Activated CD4-positive, alpha-beta T cell treated with anti-CD3 and anti-CD28 coated beads, Interleukin-2, Interleukin-4, amounts not matched to agents 100 ng/mL and 50 ng/mL, durations not matched to agents 16 hours and 8 hours (primary cell): ENCODE measurements at regions not wholly inside any gene's neighbourhood (a gene's known extent, or its start where the extent isn't known, plus 50 kb on each side); places are given as distances from the start of the nearest gene placed in this dataset.
"Not testable (repeated sequence)": the region's sequence is repeated elsewhere in the genome, so short reads cannot be mapped to it uniquely, and the experiment has no call there.

Experiments
- DNase-seq: peaks from one replicate; pipeline ENCODE4 v3.0.0-alpha.2; 2020; ENCODE audit warnings: low spot score

GRCh38 chr14:86363576-86363975 lies 833.6 kb downstream of the FLRT2 start:
- no peak for DNase-seq

GRCh38 chr14:86363047-86363446 lies 833.1 kb downstream of the FLRT2 start:
- no peak for DNase-seq

- no peak for DNase-seq
Measured at GRCh38 chr14:86357876-86358275, 827.9 kb downstream of the FLRT2 start.

- no peak for DNase-seq
Measured at GRCh38 chr14:86357119-86357518, 827.2 kb downstream of the FLRT2 start.

- DNase-seq, result no peak
Measured at GRCh38 chr14:86346818-86347384, 817.0 kb downstream of the FLRT2 start.

GRCh38 chr14:86334355-86334754 lies 804.4 kb downstream of the FLRT2 start:
- no peak for DNase-seq

GRCh38 chr14:86333493-86333892 lies 803.5 kb downstream of the FLRT2 start:
- no peak for DNase-seq

GRCh38 chr14:86331341-86331740 lies 801.4 kb downstream of the FLRT2 start:
- DNase-seq, result no peak

- no peak for DNase-seq
Measured at GRCh38 chr14:86321151-86321550, 791.2 kb downstream of the FLRT2 start.

- not testable (repeated sequence) for DNase-seq
Measured at GRCh38 chr14:86312154-86312665, 782.3 kb downstream of the FLRT2 start.

GRCh38 chr14:86311151-86311550 lies 781.2 kb downstream of the FLRT2 start:
- DNase-seq, result no peak

GRCh38 chr14:86310611-86311010 lies 780.7 kb downstream of the FLRT2 start:
- DNase-seq, result no peak

- DNase-seq, result no peak
Measured at GRCh38 chr14:86310148-86310547, 780.2 kb downstream of the FLRT2 start.

GRCh38 chr14:86305058-86305457 lies 775.1 kb downstream of the FLRT2 start:
- no peak for DNase-seq

GRCh38 chr14:86299994-86300393 lies 770.0 kb downstream of the FLRT2 start:
- DNase-seq, result no peak

GRCh38 chr14:86296173-86296572 lies 766.2 kb downstream of the FLRT2 start:
- no peak for DNase-seq

- no peak for DNase-seq
Measured at GRCh38 chr14:86288336-86288735, 758.4 kb downstream of the FLRT2 start.

GRCh38 chr14:86279405-86279804 lies 749.5 kb downstream of the FLRT2 start:
- DNase-seq, result no peak

GRCh38 chr14:86257973-86258372 lies 728.0 kb downstream of the FLRT2 start:
- DNase-seq, result no peak

GRCh38 chr14:86243158-86243557 lies 713.2 kb downstream of the FLRT2 start:
- no peak for DNase-seq

GRCh38 chr14:86237733-86238132 lies 707.8 kb downstream of the FLRT2 start:
- no peak for DNase-seq

- no peak for DNase-seq
Measured at GRCh38 chr14:86221755-86222154, 691.8 kb downstream of the FLRT2 start.

- DNase-seq, result no peak
Measured at GRCh38 chr14:86221000-86221399, 691.1 kb downstream of the FLRT2 start.

GRCh38 chr14:86217523-86217922 lies 687.6 kb downstream of the FLRT2 start:
- DNase-seq, result no peak
